ENCODE measurements at regions not wholly inside any gene's neighbourhood (a gene's known extent, or its start where the extent isn't known, plus 50 kb on each side); places are given as distances from the start of the nearest gene placed in this dataset.
"Not testable (repeated sequence)": the region's sequence is repeated elsewhere in the genome, so short reads cannot be mapped to it uniquely, and the experiment has no call there.

GRCh38 chr13:65287405-65287804, 1942.7 kb downstream of the PCDH9 start:
- no peak for TF ChIP-seq CTCF (IDR thresholded peaks at IDR 0.05)
- POLR2A ChIA-PET, result no interaction called here
- no peaks in the 10 kb centered on the region for H3K36me3 Mint-ChIP-seq (ENCODE audit: low read depth)

GRCh38 chr13:65275838-65276630, 1954.1 kb downstream of the PCDH9 start:
- DNase-seq (no peak), ATAC-seq (ENCODE audit: poor library complexity) (no peak)
- TF ChIP-seq CTCF (IDR thresholded peaks at IDR 0.05), result no peak
- intact Hi-C loops (cut with DNase I, micrococcal nuclease), result no loop called here
- ChIA-PET POLR2A (no interaction called here), CTCF (no interaction called here)
- H3K9me3 Mint-ChIP-seq, result peaks cover 20% of the 10 kb centered on the region
- no peaks in the 10 kb centered on the region for H3K36me3 Mint-ChIP-seq (ENCODE audit: low read depth)
- H3K4me1 Mint-ChIP-seq (ENCODE audit: low read depth), result no peaks in the 10 kb centered on the region
- H3K4me3 Mint-ChIP-seq, result no peak overlapping the region
- no peaks in the 10 kb centered on the region for H3K4me1 ChIP-seq (ENCODE audit: insufficient read depth, low read length)
- no peak overlapping the region for H3K27ac Mint-ChIP-seq
- no peak overlapping the region for H3K27ac ChIP-seq (ENCODE audit: low read depth in 1 of 2, low read length in 2 of 2)
- H3K9me3 ChIP-seq (ENCODE audit: control insufficient read depth in 1 of 2, insufficient read depth in 1 of 2, low read length in 2 of 2), result peaks cover 0 to 4% of the 10 kb centered on the region in 2 experiments
- H3K27me3 Mint-ChIP-seq, result no peaks in the 10 kb centered on the region
- H3K36me3 ChIP-seq (ENCODE audit: insufficient read depth, low read length), result no peaks in the 10 kb centered on the region
- no peaks in the 10 kb centered on the region for H3K27me3 ChIP-seq (ENCODE audit: control insufficient read depth in 1 of 2, insufficient read depth in 2 of 2, low read length in 2 of 2)
- no peak overlapping the region for H3K4me3 ChIP-seq (ENCODE audit: low read length)

More at GRCh38 chr13:65287405-65287804, 1942.7 kb downstream of the PCDH9 start:
- no peak overlapping the region for H3K4me3 ChIP-seq (ENCODE audit: low read length)
- no peak overlapping the region for H3K4me3 Mint-ChIP-seq
- no peak for ATAC-seq (ENCODE audit: poor library complexity)
- CTCF ChIA-PET, result no interaction called here
- peaks cover 20% of the 10 kb centered on the region for H3K9me3 Mint-ChIP-seq
- no peak overlapping the region for H3K27ac ChIP-seq (ENCODE audit: low read depth in 1 of 2, low read length in 2 of 2)
- H3K27me3 Mint-ChIP-seq, result no peaks in the 10 kb centered on the region
- H3K36me3 ChIP-seq (ENCODE audit: insufficient read depth, low read length), result no peaks in the 10 kb centered on the region
- H3K9me3 ChIP-seq (ENCODE audit: control insufficient read depth in 1 of 2, insufficient read depth in 1 of 2, low read length in 2 of 2), result no peaks in the 10 kb centered on the region
- H3K4me1 Mint-ChIP-seq (ENCODE audit: low read depth), result no peaks in the 10 kb centered on the region
- DNase-seq, result no peak
- no peaks in the 10 kb centered on the region for H3K27me3 ChIP-seq (ENCODE audit: control insufficient read depth in 1 of 2, insufficient read depth in 2 of 2, low read length in 2 of 2)
- no peaks in the 10 kb centered on the region for H3K4me1 ChIP-seq (ENCODE audit: insufficient read depth, low read length)
- no peak overlapping the region for H3K27ac Mint-ChIP-seq
- intact Hi-C loops (cut with DNase I, micrococcal nuclease), result no loop called here

- Mint-ChIP-seq H3K4me1 (ENCODE audit: low read depth) (no peaks in the 10 kb centered on the region), H3K27ac (no peak overlapping the region), H3K27me3 (no peaks in the 10 kb centered on the region), H3K9me3 (peaks cover 19% of the 10 kb centered on the region), H3K36me3 (ENCODE audit: low read depth) (no peaks in the 10 kb centered on the region), H3K4me3 (no peak overlapping the region)
- ChIA-PET POLR2A (no interaction called here), CTCF (no interaction called here)
- Histone ChIP-seq H3K9me3 (ENCODE audit: control insufficient read depth in 1 of 2, insufficient read depth in 1 of 2, low read length in 2 of 2) (peaks cover 0 to 4% of the 10 kb centered on the region in 2 experiments), H3K27ac (ENCODE audit: low read depth in 1 of 2, low read length in 2 of 2) (no peak overlapping the region), H3K27me3 (ENCODE audit: control insufficient read depth in 1 of 2, insufficient read depth in 2 of 2, low read length in 2 of 2) (no peaks in the 10 kb centered on the region), H3K36me3 (ENCODE audit: insufficient read depth, low read length) (no peaks in the 10 kb centered on the region), H3K4me1 (ENCODE audit: insufficient read depth, low read length) (no peaks in the 10 kb centered on the region), H3K4me3 (ENCODE audit: low read length) (no peak overlapping the region)
- intact Hi-C loops (cut with DNase I, micrococcal nuclease), result no loop called here
- no peak for DNase-seq
- TF ChIP-seq CTCF (IDR thresholded peaks at IDR 0.05), result no peak
- no peak for ATAC-seq (ENCODE audit: poor library complexity)
Measured at GRCh38 chr13:65275108-65275507, 1955.0 kb downstream of the PCDH9 start.

GRCh38 chr13:65273811-65274420, 1956.2 kb downstream of the PCDH9 start:
- H3K27me3 Mint-ChIP-seq; H3K27ac ChIP-seq (ENCODE audit: low read depth in 1 of 2, low read length in 2 of 2); CTCF ChIA-PET; H3K4me1 Mint-ChIP-seq (ENCODE audit: low read depth); H3K36me3 Mint-ChIP-seq (ENCODE audit: low read depth); ATAC-seq (ENCODE audit: poor library complexity); POLR2A ChIA-PET; H3K4me3 ChIP-seq (ENCODE audit: low read length); H3K9me3 ChIP-seq (ENCODE audit: control insufficient read depth in 1 of 2, insufficient read depth in 1 of 2, low read length in 2 of 2); intact Hi-C loops (cut with DNase I, micrococcal nuclease); H3K36me3 ChIP-seq (ENCODE audit: insufficient read depth, low read length); DNase-seq; H3K27me3 ChIP-seq (ENCODE audit: control insufficient read depth in 1 of 2, insufficient read depth in 2 of 2, low read length in 2 of 2); H3K4me3 Mint-ChIP-seq; H3K4me1 ChIP-seq (ENCODE audit: insufficient read depth, low read length); H3K27ac Mint-ChIP-seq: not testable (repeated sequence)
- H3K9me3 Mint-ChIP-seq, result peaks cover 19% of the 10 kb centered on the region
